ENCODE measurements at regions not wholly inside any gene's neighbourhood (a gene's known extent, or its start where the extent isn't known, plus 50 kb on each side); places are given as distances from the start of the nearest gene placed in this dataset.

DNA sequence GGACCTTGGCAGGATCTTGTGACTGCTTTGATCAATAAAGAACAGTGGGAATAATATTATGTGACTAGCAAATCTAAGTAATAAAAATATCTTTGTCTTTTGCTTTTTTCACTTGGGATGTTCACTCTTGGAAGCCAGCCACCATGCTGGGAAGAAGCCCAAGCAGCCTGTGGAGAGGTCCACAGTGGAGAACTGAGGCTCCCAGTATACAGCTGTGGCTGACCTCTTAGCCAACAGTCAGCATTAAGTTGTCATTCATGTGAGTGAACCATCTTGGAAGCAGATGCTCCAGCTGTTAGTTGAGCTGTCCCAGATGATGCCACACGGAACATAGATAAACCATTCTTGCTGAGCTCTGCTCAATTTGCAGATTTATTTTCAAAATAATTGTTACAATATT lies 160.0 kb downstream of the OSR1 start:
- DNase-seq = no peak
- TF ChIP-seq, protein P1, sequence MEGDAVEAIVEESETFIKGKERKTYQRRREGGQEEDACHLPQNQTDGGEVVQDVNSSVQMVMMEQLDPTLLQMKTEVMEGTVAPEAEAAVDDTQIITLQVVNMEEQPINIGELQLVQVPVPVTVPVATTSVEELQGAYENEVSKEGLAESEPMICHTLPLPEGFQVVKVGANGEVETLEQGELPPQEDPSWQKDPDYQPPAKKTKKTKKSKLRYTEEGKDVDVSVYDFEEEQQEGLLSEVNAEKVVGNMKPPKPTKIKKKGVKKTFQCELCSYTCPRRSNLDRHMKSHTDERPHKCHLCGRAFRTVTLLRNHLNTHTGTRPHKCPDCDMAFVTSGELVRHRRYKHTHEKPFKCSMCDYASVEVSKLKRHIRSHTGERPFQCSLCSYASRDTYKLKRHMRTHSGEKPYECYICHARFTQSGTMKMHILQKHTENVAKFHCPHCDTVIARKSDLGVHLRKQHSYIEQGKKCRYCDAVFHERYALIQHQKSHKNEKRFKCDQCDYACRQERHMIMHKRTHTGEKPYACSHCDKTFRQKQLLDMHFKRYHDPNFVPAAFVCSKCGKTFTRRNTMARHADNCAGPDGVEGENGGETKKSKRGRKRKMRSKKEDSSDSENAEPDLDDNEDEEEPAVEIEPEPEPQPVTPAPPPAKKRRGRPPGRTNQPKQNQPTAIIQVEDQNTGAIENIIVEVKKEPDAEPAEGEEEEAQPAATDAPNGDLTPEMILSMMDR (IDR thresholded peaks at IDR 0.05) = no peak
- Mint-ChIP-seq H3K27me3 (ENCODE audit: insufficient read depth) (no peaks in the 10 kb centered on the region), H3K4me3 (no peak overlapping the region), H3K27ac (no peak overlapping the region), H3K9me3 (no peaks in the 10 kb centered on the region), H3K4me1 (ENCODE audit: low read depth) (peaks cover 5% of the 10 kb centered on the region), H3K36me3 (ENCODE audit: low read depth) (no peaks in the 10 kb centered on the region)

DNA sequence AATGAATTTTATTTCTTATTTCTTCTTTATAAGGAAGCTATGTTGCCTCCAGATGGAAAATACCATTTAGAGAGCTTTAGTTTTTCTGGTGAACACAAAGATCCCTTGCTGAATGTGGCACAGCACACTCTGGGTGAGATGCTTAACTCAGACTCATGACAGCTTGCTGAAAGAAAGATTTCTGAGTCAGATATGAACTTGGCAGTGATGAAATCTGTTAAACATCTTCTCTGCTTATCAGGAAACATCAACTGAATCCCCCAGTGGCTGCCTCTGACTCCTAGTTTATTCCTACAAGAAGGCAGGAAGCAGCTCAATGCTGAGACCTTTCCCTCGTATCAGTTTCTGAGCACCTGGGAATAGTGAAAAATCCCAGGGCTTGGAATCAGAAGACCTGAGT lies 162.8 kb downstream of the OSR1 start:
- no peaks in the 10 kb centered on the region for H3K27me3 Mint-ChIP-seq (ENCODE audit: insufficient read depth)
- no peaks in the 10 kb centered on the region for H3K9me3 Mint-ChIP-seq
- no peak overlapping the region for H3K27ac Mint-ChIP-seq
- TF ChIP-seq, protein P1 (IDR thresholded peaks at IDR 0.05) = no peak
- no peak for DNase-seq
- no peak overlapping the region for H3K4me3 Mint-ChIP-seq
- peaks cover 5% of the 10 kb centered on the region for H3K4me1 Mint-ChIP-seq (ENCODE audit: low read depth)
- no peaks in the 10 kb centered on the region for H3K36me3 Mint-ChIP-seq (ENCODE audit: low read depth)

DNA sequence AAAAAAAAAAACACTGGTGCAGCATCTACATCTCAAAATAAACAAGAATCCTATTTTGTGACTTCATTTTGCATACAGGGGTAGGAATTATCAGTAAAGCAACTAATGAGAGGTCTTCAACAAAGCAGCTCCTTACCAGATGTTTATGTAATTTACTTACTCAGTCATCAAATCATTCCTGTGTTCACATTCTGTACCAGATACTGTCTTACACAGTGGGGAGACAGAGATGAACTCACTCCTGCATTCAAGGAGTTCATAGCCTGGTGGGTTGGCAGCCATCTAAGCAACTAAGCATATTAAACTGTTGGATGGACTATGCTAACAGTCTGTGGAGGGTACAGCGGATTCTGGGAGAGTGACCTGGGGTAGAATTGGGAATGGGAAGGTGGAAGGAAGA lies 169.0 kb downstream of the OSR1 start:
- H3K4me3 Mint-ChIP-seq = no peak overlapping the region
- no peaks in the 10 kb centered on the region for H3K36me3 Mint-ChIP-seq (ENCODE audit: low read depth)
- peaks cover 38% of the 10 kb centered on the region for H3K4me1 Mint-ChIP-seq (ENCODE audit: low read depth)
- DNase-seq = no peak
- TF ChIP-seq, protein P1 (IDR thresholded peaks at IDR 0.05) = no peak
- H3K27ac Mint-ChIP-seq = no peak overlapping the region
- no peaks in the 10 kb centered on the region for H3K27me3 Mint-ChIP-seq (ENCODE audit: insufficient read depth)
- H3K9me3 Mint-ChIP-seq = no peaks in the 10 kb centered on the region

DNA sequence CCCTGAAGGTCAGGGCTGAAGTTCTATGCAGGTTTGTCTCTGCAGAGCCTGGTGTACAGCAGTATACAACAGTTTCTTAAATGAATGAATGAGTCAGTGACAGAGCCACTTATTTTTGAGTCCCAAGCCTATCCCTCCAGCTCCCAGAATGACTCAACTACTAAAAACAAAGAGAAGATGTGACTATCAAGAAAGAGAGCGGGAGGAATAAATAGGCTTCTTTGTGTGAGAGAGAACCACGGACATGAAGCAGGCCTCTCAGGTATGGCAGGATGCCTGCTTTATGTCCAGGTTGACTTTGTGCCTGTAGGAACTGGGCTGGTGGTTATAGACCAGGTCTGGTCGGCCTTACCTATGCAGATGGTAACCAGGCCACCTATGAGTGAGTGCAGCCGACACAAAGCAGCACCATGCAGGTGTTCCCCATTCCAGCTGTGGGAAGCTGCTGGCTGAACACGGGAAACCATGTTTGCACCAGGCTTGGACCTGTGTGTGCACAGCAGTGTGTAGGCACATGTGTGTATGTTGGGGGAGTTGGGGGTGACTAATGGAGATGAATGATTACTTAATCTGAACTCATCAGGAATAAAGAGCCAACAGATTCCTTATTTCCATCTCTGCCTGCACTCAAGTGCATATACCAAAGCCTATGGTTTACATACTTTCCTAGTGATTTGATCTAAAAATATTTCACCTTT lies 171.0 kb downstream of the OSR1 start:
- Mint-ChIP-seq H3K27ac (peak overlapping the region; percentile 17), H3K4me1 (ENCODE audit: low read depth) (peaks cover 38% of the 10 kb centered on the region), H3K36me3 (ENCODE audit: low read depth) (no peaks in the 10 kb centered on the region), H3K9me3 (no peaks in the 10 kb centered on the region), H3K4me3 (peak overlapping the region; percentile 19; the same call in 1 of the 2 replicates), H3K27me3 (ENCODE audit: insufficient read depth) (no peaks in the 10 kb centered on the region)
- DNase-seq = peak; percentile 62
- TF ChIP-seq, protein P1 (IDR thresholded peaks at IDR 0.05) = no peak

DNA sequence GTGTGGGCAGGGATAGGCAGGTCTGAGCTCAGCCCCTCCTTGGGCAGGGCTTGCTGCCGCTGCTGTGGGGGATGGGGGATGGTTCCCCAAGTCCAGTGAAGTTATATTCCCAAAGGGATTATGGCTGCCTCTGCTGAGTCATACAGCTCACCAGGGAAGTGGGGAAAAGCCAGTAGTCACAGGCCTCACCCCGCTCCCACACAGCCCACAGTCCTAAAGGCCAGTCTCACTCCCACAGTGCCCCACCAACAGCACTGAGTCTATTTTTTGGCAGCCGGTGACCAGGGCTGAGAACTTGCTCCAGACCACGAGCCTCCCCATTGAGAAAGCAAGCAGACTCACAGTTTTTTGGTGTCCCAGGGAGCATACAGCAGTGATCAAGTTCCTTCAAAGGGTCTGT lies 173.3 kb downstream of the OSR1 start:
- Mint-ChIP-seq H3K27ac (no peak overlapping the region), H3K27me3 (ENCODE audit: insufficient read depth) (peaks cover 2% of the 10 kb centered on the region; the same call in 1 of the 2 replicates), H3K4me3 (no peak overlapping the region), H3K4me1 (ENCODE audit: low read depth) (peaks cover 38% of the 10 kb centered on the region), H3K36me3 (ENCODE audit: low read depth) (peaks cover 12% of the 10 kb centered on the region; the same call in 1 of the 2 replicates), H3K9me3 (peaks cover 8% of the 10 kb centered on the region; the same call in 1 of the 2 replicates)
- no peak for DNase-seq
- TF ChIP-seq, protein P1 (IDR thresholded peaks at IDR 0.05) = no peak

All from HFFc6 (cell line).